Head of caudate nucleus (tissue), 42 donors: ENCODE measurements at regions not wholly inside any gene's neighbourhood (a gene's known extent, or its start where the extent isn't known, plus 50 kb on each side); places are given as distances from the start of the nearest gene placed in this dataset.
A peak's percentile ranks its signal among the peaks of the same experiment; 100 is the strongest.
"Not testable (repeated sequence)": the region's sequence is repeated elsewhere in the genome, so short reads cannot be mapped to it uniquely, and the experiment has no call there.

Experiments used
- DNase-seq, 42 donors: peaks; one replicate each; pipeline versions ENCODE4 v3.0.0 to v3.0.0-alpha.2; 2020 to 2021; ENCODE audit warnings: mixed read lengths in 7 of 42
- intact Hi-C: fragments of 100-400 bp; cut with DNase I; formaldehyde crosslinking; loops from one replicate; pipeline ENCODE4 v1.15.0; 2022

DNA sequence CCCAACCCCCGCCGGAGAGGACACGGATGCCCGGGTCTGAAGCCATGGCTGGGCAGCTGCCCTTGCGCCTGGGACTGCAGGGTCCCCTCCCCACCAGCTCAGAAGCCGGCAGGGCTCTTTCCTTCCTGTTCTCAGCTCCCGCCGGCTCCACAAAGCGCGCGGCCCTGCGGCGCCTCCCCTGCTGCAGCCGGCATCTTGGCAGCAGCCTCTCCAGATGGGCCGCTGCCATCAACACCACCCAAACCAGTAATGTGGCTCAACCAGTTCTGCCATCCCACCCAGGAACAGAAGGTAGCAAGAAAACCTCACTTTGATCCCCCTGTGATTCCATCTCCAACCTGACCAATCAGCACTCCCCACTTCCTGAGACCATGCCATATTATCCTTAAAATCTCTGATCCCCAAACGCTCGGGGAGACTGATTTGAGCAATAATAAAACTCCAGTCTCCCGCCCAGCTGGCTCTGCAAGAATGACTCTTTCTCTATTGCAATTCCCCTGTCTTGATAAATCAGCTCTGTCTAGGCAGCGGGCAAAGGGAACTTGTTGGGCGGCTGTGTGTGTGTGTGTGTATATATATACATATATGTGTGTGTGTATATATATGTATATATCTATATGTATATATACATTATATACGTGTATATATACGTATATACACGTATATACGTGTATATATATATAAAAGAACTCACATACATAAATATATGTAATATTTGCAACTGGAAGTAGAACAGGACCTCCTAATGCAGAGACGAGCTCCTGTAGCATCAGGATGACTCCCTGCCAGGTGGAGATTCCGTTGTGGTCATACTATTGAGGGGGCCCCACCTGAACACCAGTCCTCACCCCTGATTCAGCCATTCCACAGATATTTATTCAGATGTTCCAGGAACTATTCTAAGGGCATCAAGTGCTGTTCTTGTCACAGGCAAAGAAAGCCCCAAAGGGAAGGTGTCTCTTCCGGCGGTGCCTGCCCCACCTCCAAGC lies 1674.9 kb downstream of the SPATA31A7 start:
- peak; percentile 49 to 89 (median 77) for DNase-seq

DNA sequence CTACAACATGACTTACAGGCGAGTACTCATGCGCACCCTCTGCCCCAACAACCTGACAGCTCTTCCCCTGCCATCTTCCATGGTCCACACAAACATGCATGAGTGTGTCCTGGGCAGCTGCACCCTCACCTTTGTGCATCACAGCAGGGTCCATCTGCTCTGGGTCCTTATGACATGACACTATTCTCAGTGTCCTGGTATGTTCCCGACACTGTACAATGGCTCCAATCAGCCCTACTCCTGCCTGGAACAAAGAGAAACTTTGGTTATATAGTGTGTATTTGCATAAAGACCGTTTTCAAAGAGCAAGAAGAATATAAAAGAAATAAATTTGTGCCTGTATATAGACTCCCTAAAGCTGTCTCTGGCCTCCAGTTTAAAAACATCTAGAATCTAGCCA lies 1679.2 kb downstream of the SPATA31A7 start:
- DNase-seq, intact Hi-C loops: not testable (repeated sequence)

More for the DNA sequence above, 1674.9 kb downstream of the SPATA31A7 start:
- intact Hi-C loops = not testable (repeated sequence)

DNA sequence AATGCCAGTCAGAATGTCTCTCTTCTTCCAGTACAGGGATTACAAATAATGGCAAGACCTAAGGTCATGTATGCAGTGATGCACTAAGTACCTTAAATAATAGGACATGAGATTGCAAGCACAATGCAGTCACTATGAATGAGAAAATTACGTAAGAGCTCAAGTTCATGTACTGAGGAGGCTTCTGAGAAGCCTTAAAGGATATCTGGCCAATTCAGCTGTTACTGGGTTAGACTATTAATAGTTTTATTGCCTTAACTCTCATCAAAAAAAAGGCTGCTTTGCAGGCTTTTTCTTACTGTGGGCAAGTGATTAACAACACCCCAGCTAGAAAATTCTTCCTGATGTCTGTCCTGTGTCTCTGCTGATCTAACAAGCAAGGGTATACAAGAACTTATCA lies 1681.9 kb downstream of the SPATA31A7 start:
- intact Hi-C loops, DNase-seq: not testable (repeated sequence)

GRCh38 chr9:62874213-62874612 lies 1684.4 kb downstream of the SPATA31A7 start:
- DNase-seq, intact Hi-C loops: not testable (repeated sequence)

GRCh38 chr9:62874745-62875599 lies 1685.1 kb downstream of the SPATA31A7 start:
- intact Hi-C loops, DNase-seq: not testable (repeated sequence)

- DNase-seq, intact Hi-C loops: not testable (repeated sequence)
Measured at GRCh38 chr9:62877552-62877951, 1687.7 kb downstream of the SPATA31A7 start.

- DNase-seq, intact Hi-C loops: not testable (repeated sequence)
Measured at GRCh38 chr9:62877987-62878386, 1688.2 kb downstream of the SPATA31A7 start.

DNA sequence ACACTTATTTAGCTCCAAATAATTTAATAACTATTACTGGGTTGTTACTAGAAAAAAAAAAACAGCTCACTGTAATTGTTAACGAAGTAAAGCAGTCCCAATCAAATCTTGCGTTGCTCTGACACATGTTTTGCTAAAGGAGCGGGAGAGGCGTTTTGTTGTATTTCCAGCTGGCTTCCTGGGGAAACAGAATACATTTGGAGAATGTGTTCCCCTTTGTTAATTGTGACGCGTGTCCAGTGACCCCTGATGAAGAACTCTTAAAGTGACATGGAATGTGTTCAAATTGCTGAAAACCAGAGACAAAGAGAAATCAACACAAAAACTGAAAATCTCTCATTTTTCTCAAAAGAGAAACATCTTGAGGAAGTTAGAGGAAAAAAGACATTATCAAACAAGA lies 1690.6 kb downstream of the SPATA31A7 start:
- peak in 1 of 42 donors; percentile 43 for DNase-seq
- intact Hi-C loops = not testable (repeated sequence)

GRCh38 chr9:62880971-62881370 lies 1691.1 kb downstream of the SPATA31A7 start:
- peak in 2 of 42 donors; percentile 31 to 38 for DNase-seq

GRCh38 chr9:62881811-62882210 lies 1692.0 kb downstream of the SPATA31A7 start:
- intact Hi-C loops = not testable (repeated sequence)

More at GRCh38 chr9:62880971-62881370, 1691.1 kb downstream of the SPATA31A7 start:
- intact Hi-C loops = not testable (repeated sequence)

DNA sequence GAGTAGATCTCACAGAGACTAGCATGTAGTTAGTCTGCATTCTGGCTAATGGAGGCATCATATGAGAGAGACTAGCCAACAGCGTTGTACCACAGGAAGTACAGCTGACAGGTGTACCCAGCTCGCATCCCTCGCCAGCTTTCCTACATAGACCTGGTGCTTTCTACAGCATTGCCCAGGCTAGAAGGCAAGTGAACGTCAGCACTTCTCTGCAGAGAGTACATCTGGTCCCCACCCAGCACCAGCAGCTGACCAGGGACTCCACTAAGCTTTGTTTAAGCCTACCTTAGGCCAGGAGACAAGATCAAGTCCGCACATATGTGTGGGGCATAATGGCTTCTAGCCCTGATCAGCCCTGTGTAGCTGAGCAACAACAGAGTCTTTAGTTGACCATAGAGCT lies 1692.9 kb downstream of the SPATA31A7 start:
- peak in 1 of 42 donors; percentile 29 for DNase-seq
- intact Hi-C loops = not testable (repeated sequence)

More at GRCh38 chr9:62881811-62882210, 1692.0 kb downstream of the SPATA31A7 start:
- DNase-seq = peak in 3 of 42 donors; percentile 27 to 36 (median 33)

DNA sequence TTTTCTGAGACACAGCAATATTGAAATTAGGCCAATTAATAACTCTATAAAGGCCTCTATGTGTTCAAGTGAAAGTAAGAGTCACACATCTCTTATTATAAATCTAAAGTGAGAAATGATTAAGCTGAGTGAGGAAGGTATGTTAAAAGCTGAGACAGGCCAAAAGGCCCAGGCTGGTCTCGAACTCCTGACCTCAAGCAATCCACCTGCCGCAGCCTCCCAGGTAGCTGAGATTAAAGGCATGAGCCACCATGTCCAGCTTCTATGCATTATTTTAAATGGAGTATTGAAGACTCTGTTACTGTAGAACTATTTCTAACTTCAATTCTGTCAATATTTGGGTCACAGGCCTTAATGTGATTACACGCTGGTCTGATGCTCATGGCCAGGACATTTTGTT lies 1706.9 kb downstream of the SPATA31A7 start:
- DNase-seq = peak in 2 of 42 donors; percentile 15 to 36
- intact Hi-C loops = not testable (repeated sequence)

GRCh38 chr9:62897411-62898225 lies 1707.8 kb downstream of the SPATA31A7 start:
- peak; percentile 17 to 85 (median 72) for DNase-seq
- intact Hi-C loops = not testable (repeated sequence)

- DNase-seq = peak in 1 of 42 donors; percentile 25
- intact Hi-C loops = not testable (repeated sequence)
Measured at GRCh38 chr9:62899666-62900065, 1709.8 kb downstream of the SPATA31A7 start.

- intact Hi-C loops = not testable (repeated sequence)
Measured at GRCh38 chr9:62904061-62904460, 1714.2 kb downstream of the SPATA31A7 start.

GRCh38 chr9:62905722-62906121 lies 1715.9 kb downstream of the SPATA31A7 start:
- DNase-seq = peak in 2 of 42 donors; percentile 9 to 37
- intact Hi-C loops = not testable (repeated sequence)

More at GRCh38 chr9:62904061-62904460, 1714.2 kb downstream of the SPATA31A7 start:
- DNase-seq = peak in 2 of 42 donors; percentile 12 to 22

DNA sequence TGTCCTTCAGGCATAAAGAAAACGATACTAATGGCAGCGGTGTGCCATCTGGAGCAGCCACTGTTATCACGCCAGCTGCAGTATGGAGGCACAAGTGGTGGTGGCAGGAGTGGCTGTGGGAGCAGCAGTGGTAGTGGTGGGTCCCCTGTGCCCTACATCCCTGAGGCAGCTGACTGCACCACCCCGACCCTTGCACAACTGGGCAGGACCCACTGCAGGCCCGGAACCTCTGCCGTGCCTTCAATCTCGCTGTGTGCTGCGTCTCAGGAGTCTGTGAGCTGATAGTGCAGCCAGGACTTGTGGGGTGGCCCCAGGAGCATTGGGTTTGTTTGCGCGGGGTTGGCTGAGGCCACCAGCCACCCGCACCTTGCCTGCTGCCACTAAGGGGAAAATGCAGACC lies 1718.0 kb downstream of the SPATA31A7 start:
- DNase-seq = peak in 2 of 42 donors; percentile 9 to 15
- intact Hi-C loops = not testable (repeated sequence)

GRCh38 chr9:62908271-62908670 lies 1718.4 kb downstream of the SPATA31A7 start:
- intact Hi-C loops, DNase-seq: not testable (repeated sequence)
